IPS-15b (cell line): ENCODE measurements at regions not wholly inside any gene's neighbourhood (a gene's known extent, or its start where the extent isn't known, plus 50 kb on each side); places are given as distances from the start of the nearest gene placed in this dataset.

Experiments used
- H3K27me3 ChIP-seq: one replicate; pipeline ENCODE4 v1.6.1; 2013; ENCODE audit warnings: low read length; ENCODE audit not compliant: control insufficient read depth, insufficient read depth
- H3K36me3 ChIP-seq: one replicate; pipeline ENCODE4 v1.6.1; 2013; ENCODE audit warnings: low read length; ENCODE audit not compliant: control insufficient read depth, insufficient read depth
- H3K4me1 ChIP-seq: one replicate; pipeline ENCODE4 v1.6.1; 2013; ENCODE audit warnings: mild to moderate bottlenecking, low read length; ENCODE audit not compliant: control insufficient read depth, insufficient read depth
- H3K4me3 ChIP-seq: one replicate; pipeline ENCODE4 v1.5.1; 2013; ENCODE audit warnings: low read depth, low read length
- H3K9ac ChIP-seq: one replicate; pipeline ENCODE4 v1.6.1; 2013; ENCODE audit warnings: low read depth, mild to moderate bottlenecking, low read length
- H3K9me3 ChIP-seq: one replicate; pipeline ENCODE4 v1.6.1; 2013; ENCODE audit warnings: mild to moderate bottlenecking, low read length; ENCODE audit not compliant: control insufficient read depth, insufficient read depth

- peaks cover 6% of the 10 kb centered on the region for H3K4me1 ChIP-seq
These were observed 52.1 kb upstream of the RASGEF1B start for GRCh38 chr4:81523672-81524327.

GRCh38 chr4:81522711-81523110 lies 51.0 kb upstream of the RASGEF1B start:
- Histone ChIP-seq H3K27me3 (no peaks in the 10 kb centered on the region), H3K4me1 (peaks cover 6% of the 10 kb centered on the region), H3K36me3 (no peaks in the 10 kb centered on the region), H3K9ac (no peak overlapping the region), H3K9me3 (no peaks in the 10 kb centered on the region), H3K4me3 (no peak overlapping the region)

More at GRCh38 chr4:81523672-81524327, 52.1 kb upstream of the RASGEF1B start:
- no peaks in the 10 kb centered on the region for H3K9me3 ChIP-seq
- H3K36me3 ChIP-seq, result no peaks in the 10 kb centered on the region
- H3K9ac ChIP-seq, result no peak overlapping the region
- H3K4me3 ChIP-seq, result no peak overlapping the region
- H3K27me3 ChIP-seq, result no peaks in the 10 kb centered on the region

GRCh38 chr4:81521708-81522107 lies 50.0 kb upstream of the RASGEF1B start:
- no peaks in the 10 kb centered on the region for H3K27me3 ChIP-seq
- H3K4me3 ChIP-seq, result no peak overlapping the region
- no peaks in the 10 kb centered on the region for H3K9me3 ChIP-seq

More at GRCh38 chr4:81521708-81522107, 50.0 kb upstream of the RASGEF1B start:
- Histone ChIP-seq H3K4me1 (peaks cover 6% of the 10 kb centered on the region), H3K9ac (no peak overlapping the region), H3K36me3 (no peaks in the 10 kb centered on the region)
